NB4 (cell line): ENCODE measurements at regions not wholly inside any gene's neighbourhood (a gene's known extent, or its start where the extent isn't known, plus 50 kb on each side); places are given as distances from the start of the nearest gene placed in this dataset.

Experiments
- DNase-seq: peaks from one replicate; pipeline ENCODE4 v3.0.0; 2010; ENCODE audit warnings: low read depth
- H3K4me3 ChIP-seq: one replicate; pipeline ENCODE4 v1.5.1; 2011; ENCODE audit warnings: mild to moderate bottlenecking, low read depth, low read length, moderate library complexity
- MAX ChIP-seq: IDR thresholded peaks from 2 replicates; pipeline ENCODE4 v1.6.1; 2011; ENCODE audit warnings: low read depth, low read length
- MYC ChIP-seq: IDR thresholded peaks from 2 replicates; pipeline ENCODE4 v1.6.1; 2011; ENCODE audit warnings: low read depth, low read length
- POLR2A ChIP-seq: IDR thresholded peaks from 2 replicates; pipeline ENCODE4 v1.6.1; 2011; ENCODE audit warnings: mild to moderate bottlenecking; ENCODE audit not compliant: insufficient read length; ENCODE audit errors: extremely low read depth
- TF ChIP-seq, protein P1 (sequence below): IDR thresholded peaks from one replicate; pipeline ENCODE4 v1.5.1; 2012; ENCODE audit warnings: low read depth, low read length

DNA sequence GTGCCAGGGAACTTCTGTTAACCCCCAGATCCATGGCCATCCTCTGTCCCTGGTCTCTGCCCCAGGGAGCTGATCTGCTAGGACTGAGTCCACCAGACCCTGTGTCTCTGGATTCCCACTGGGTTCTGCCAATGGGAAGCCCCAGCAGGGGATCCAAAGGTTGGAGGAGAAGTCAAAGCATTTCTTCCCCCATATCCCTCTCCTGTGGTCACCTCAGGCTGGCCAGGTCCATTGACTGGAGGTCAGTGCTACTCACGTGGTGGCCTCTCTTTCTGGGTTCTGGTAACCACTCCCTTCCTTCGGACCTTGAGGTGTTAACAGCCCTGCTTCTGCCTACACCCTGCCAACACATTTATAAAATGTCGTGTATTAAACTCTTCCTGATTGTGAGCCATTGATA is 69.7 kb upstream of the NECTIN1 start:
- no peak overlapping the region for H3K4me3 ChIP-seq
- DNase-seq = no peak
- TF ChIP-seq, protein P1, sequence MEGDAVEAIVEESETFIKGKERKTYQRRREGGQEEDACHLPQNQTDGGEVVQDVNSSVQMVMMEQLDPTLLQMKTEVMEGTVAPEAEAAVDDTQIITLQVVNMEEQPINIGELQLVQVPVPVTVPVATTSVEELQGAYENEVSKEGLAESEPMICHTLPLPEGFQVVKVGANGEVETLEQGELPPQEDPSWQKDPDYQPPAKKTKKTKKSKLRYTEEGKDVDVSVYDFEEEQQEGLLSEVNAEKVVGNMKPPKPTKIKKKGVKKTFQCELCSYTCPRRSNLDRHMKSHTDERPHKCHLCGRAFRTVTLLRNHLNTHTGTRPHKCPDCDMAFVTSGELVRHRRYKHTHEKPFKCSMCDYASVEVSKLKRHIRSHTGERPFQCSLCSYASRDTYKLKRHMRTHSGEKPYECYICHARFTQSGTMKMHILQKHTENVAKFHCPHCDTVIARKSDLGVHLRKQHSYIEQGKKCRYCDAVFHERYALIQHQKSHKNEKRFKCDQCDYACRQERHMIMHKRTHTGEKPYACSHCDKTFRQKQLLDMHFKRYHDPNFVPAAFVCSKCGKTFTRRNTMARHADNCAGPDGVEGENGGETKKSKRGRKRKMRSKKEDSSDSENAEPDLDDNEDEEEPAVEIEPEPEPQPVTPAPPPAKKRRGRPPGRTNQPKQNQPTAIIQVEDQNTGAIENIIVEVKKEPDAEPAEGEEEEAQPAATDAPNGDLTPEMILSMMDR = no peak
- TF ChIP-seq MYC (no peak), MAX (no peak), POLR2A (no peak)

DNA sequence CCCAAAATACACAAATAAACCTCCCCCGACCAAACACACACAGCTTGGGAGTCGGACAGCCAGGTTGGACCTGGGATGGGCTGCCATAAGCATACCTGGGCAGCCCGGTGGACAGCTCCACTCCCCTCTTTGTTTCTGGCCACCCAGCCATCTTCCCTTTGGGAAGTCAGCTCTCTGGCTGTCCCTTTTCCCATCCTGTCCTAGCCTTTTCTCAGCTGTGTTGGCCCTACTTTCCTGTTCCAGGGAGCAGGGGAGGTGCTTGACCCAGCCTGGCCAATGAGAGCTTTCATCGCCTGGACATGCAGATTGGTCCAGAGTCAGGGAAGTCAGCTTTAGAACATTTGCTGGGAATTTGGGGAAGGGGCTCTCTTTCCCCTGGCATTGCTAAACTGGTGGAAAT is 68.7 kb upstream of the NECTIN1 start:
- DNase-seq = no peak
- no peak overlapping the region for H3K4me3 ChIP-seq
- TF ChIP-seq, protein P1 = no peak
- no peak for TF ChIP-seq MYC

GRCh38 chr11:119797123-119797611 is 68.2 kb upstream of the NECTIN1 start:
- H3K4me3 ChIP-seq = no peak overlapping the region
- TF ChIP-seq MYC (no peak), MAX (no peak), POLR2A (no peak)
- TF ChIP-seq, protein P1 = no peak
- DNase-seq = no peak

DNA sequence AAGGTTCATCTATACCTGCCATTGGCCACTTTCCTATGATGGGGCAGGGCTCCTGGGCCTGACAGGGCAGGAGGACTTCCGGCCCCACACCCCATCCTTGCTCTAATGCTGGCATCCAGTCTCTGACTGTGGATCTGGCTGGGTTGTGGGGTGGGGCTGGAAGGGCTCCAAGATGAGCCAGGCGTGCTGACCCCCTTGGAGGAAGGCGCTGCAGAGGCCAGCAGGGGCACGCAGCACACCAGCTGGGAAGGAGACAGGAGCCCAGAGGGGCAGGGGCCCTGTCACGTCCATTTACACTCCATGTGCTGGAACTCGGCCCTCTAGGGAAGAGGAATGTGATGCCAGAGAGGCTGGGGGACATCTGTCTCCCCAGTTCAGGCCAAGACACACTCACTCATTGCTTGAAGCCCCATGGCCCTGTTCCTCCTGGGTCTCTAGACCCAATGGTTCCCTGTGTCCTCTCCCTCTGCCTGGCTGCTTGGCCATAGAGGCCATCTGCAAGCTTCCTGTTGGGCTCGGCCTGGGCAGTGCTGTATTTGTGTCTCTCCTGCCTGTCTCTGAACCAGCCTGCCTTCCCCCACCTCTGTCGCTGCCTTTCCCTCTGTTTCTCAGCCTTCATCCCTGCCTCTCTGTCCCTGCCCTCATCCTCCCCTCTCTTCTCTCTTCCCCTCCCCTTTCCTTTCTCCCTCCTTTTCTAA is 67.5 kb upstream of the NECTIN1 start:
- TF ChIP-seq MYC = no peak
- TF ChIP-seq POLR2A = no peak
- no peak for TF ChIP-seq MAX
- TF ChIP-seq, protein P1 = no peak
- no peak overlapping the region for H3K4me3 ChIP-seq
- no peak for DNase-seq

- no peak for DNase-seq
- H3K4me3 ChIP-seq = no peak overlapping the region
- TF ChIP-seq POLR2A (no peak), MYC (no peak), MAX (no peak)
- TF ChIP-seq, protein P1 = no peak
Measured at GRCh38 chr11:119795690-119796089, 66.7 kb upstream of the NECTIN1 start.

- TF ChIP-seq MAX (no peak), MYC (no peak), POLR2A (no peak)
- TF ChIP-seq, protein P1 = no peak
- DNase-seq = no peak
- no peak overlapping the region for H3K4me3 ChIP-seq
Measured at GRCh38 chr11:119795231-119795630, 66.2 kb upstream of the NECTIN1 start.
